ENCODE measurements at regions not wholly inside any gene's neighbourhood (a gene's known extent, or its start where the extent isn't known, plus 50 kb on each side); places are given as distances from the start of the nearest gene placed in this dataset.

- Histone ChIP-seq H3K9me3 (ENCODE audit: severe bottlenecking) (no peaks in the 10 kb centered on the region), H3K27ac (no peak overlapping the region), H3K27me3 (ENCODE audit: insufficient read depth, low read depth, severe bottlenecking) (no peaks in the 10 kb centered on the region), H3K36me3 (no peaks in the 10 kb centered on the region), H3K4me3 (ENCODE audit: low read depth, low read length) (no peak overlapping the region)
- TF ChIP-seq CTCF (IDR thresholded peaks at IDR 0.05; ENCODE audit: low read depth, low read length): no peak
- no peak for DNase-seq
These were observed 132.9 kb upstream of the CHD1 start for GRCh38 chr5:99061711-99062110.

- no peak for TF ChIP-seq CTCF (IDR thresholded peaks at IDR 0.05; ENCODE audit: low read depth, low read length)
- DNase-seq: no peak
- Histone ChIP-seq H3K27me3 (ENCODE audit: insufficient read depth, low read depth, severe bottlenecking) (no peaks in the 10 kb centered on the region), H3K9me3 (ENCODE audit: severe bottlenecking) (no peaks in the 10 kb centered on the region), H3K27ac (no peak overlapping the region), H3K36me3 (no peaks in the 10 kb centered on the region), H3K4me3 (ENCODE audit: low read depth, low read length) (no peak overlapping the region)
These were observed 132.5 kb upstream of the CHD1 start for GRCh38 chr5:99061299-99061698.

GRCh38 chr5:99060306-99061261 is 131.8 kb upstream of the CHD1 start:
- H3K4me3 ChIP-seq (ENCODE audit: low read depth, low read length): peak overlapping the region; percentile 19
- peak; percentile 75 for DNase-seq

GRCh38 chr5:99059685-99060084 is 130.9 kb upstream of the CHD1 start:
- TF ChIP-seq CTCF (IDR thresholded peaks at IDR 0.05; ENCODE audit: low read depth, low read length): no peak
- H3K4me3 ChIP-seq (ENCODE audit: low read depth, low read length): no peak overlapping the region

More at GRCh38 chr5:99060306-99061261, 131.8 kb upstream of the CHD1 start:
- Histone ChIP-seq H3K9me3 (ENCODE audit: severe bottlenecking) (no peaks in the 10 kb centered on the region), H3K36me3 (no peaks in the 10 kb centered on the region), H3K27ac (no peak overlapping the region), H3K27me3 (ENCODE audit: insufficient read depth, low read depth, severe bottlenecking) (no peaks in the 10 kb centered on the region)
- peak; percentile 48; the same call in 1 of the 2 replicates for TF ChIP-seq CTCF (IDR thresholded peaks at IDR 0.05; ENCODE audit: low read depth, low read length)

GRCh38 chr5:99058466-99058865 is 129.7 kb upstream of the CHD1 start:
- no peaks in the 10 kb centered on the region for H3K9me3 ChIP-seq (ENCODE audit: severe bottlenecking)
- no peaks in the 10 kb centered on the region for H3K27me3 ChIP-seq (ENCODE audit: insufficient read depth, low read depth, severe bottlenecking)
- H3K36me3 ChIP-seq: no peaks in the 10 kb centered on the region
- H3K4me3 ChIP-seq (ENCODE audit: low read depth, low read length): no peak overlapping the region
- no peak for DNase-seq
- H3K27ac ChIP-seq: no peak overlapping the region
- no peak for TF ChIP-seq CTCF (IDR thresholded peaks at IDR 0.05; ENCODE audit: low read depth, low read length)

More at GRCh38 chr5:99059685-99060084, 130.9 kb upstream of the CHD1 start:
- no peak for DNase-seq
- no peaks in the 10 kb centered on the region for H3K36me3 ChIP-seq
- H3K9me3 ChIP-seq (ENCODE audit: severe bottlenecking): no peaks in the 10 kb centered on the region
- no peaks in the 10 kb centered on the region for H3K27me3 ChIP-seq (ENCODE audit: insufficient read depth, low read depth, severe bottlenecking)
- H3K27ac ChIP-seq: no peak overlapping the region

Data from WERI-Rb-1 (cell line).